Activated naive CD4-positive, alpha-beta T cell treated with anti-CD3 and anti-CD28 coated beads, Interleukin-2, amount 50 U/mL, for 16 hours (primary cell): ENCODE measurements at regions not wholly inside any gene's neighbourhood (a gene's known extent, or its start where the extent isn't known, plus 50 kb on each side); places are given as distances from the start of the nearest gene placed in this dataset.

Experiments used
- DNase-seq: peaks from one replicate; pipeline ENCODE4 v3.0.0-alpha.2; 2020

DNA sequence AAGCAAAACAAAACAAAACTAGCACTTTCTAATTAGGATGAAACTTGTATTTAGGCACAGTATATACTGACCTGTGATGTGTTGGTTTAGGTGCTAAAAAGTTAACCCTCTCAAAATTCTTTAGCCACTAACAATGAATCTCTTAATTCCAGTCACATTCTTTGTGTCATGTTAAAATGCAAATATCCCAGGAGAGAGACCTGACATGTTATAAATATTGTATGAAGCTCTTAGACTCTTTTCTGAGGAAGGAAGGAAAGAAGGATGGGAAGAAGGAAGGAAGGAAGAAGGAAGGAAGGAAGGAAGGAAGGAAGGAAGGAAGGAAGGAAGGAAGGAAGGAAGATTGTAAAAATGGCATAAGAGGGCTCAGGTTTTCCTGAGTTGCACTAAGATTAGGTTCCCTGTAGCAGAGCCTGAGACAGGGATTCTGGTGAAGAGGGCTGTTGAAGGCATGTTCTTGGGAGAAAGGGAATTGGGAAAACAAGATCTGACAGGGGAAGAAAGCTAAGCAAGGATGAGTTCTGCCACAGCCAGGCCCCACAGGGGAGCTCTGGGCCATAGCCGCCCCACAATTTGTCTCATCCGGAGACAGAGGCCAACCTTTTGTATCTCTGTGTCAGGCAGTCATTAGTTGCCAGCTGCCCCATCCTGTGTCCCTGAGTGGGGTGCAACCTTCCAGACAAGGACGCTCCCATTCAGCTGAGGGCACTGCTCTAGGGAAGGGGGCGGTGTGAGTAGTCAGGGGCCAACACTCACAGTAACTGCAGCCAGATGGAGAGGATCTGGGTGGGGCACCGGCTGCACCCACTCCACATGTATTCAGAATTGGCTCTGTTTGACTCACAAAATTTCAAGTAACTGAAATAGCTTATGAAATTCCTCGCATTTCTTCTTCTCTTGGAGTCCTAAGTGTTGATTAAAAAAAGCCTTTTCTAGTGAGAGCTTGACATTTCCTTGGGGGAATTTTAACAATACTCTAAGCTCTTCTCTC is 189.3 kb upstream of the ARG1 start:
- no peak for DNase-seq

DNA sequence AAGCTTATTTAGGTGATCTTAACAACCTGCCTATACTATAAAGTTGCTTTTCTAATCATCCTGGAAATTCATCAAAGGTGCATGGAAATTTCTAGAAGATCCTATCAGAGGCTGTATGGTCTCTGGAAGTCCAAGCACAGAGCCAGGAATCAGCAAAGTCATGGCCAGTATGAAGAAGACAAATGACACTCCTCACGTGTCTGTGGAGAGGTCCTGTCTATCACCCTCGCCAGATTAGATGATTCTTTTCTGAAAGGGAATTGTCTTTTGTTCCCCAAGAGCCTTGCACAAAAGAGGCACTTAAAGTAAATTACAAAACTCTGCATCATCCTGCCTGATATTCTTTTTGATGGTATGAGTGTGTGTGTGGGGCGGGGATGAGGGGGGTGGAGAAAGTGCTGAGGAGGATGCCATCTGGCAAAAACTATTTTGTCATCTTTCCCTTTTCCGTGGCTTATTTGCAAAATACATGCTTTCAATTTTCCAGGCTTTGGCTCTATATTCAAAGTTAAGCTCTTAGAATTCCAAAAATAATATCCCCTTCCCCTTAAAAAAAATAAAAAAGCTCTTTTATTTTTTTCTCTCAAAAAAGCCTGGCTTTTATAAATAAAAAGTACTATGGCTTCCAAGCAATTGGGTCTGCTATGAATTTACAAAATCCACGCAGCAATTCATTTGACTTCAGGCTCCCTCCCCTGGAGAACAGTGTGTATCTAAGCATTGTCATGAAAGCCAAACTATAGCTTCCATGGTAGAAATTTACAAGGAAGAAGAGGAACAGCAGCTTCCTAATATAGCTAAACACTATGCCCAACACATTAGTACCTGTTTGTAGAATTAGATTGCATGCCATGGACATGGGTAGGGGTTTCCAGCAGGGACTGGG is 185.2 kb upstream of the ARG1 start:
- DNase-seq, result no peak

DNA sequence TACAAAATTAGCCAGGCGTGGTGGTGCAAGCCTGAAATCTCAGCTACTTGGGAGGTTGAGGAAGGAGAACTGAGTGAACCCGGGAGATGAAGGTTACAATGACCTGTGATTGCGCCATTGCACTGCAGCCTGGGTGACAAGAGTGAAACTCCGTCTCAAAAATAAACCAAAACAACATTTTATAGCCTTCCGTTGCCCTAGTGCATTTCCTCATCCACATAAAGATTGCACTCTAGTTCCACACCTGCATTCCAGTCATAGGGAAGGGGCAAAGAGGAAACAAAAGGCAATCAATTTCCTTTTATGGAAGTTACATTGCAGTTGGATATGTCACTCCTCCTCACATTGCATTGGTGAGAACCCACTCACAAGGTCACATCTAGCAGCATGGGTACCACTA is 182.7 kb upstream of the ARG1 start:
- DNase-seq, result no peak

DNA sequence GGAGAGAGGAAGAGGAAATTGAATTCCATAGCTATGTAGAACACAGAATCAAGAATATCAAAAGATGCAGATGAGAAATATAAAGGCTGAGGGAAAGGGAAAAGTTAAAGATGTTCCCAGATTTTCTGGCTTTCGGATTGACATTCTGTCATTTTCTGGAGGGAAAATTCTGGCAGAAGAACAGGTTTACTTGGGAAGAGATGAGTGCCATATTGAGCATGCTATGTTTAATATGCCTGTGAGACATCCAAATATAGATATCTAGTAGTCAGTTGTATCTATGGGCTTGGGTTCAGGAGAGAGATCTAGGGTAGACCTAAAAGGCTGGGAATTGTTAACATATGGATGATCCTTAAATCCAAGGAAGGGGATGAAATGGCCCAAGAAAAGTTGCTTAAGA is 181.9 kb upstream of the ARG1 start:
- no peak for DNase-seq

DNA sequence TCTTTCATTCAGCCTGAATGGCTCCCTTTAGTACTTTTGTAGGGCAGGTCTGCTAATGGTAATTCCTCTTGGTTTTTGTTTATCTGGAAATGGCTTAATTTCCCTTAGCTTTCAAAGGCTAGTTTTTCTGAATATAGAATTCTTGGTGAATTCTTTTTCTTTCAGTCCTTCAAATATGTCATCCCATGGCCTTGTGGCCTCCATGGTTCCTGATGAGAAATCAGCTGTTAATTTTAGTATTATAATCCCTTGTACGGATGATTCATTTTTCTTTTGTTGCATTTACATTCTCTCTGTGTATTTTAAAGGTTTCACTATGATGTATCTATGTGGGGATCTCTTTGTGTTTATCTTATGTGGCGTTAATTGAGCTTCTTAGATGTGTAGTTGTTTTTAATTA is 179.6 kb upstream of the ARG1 start:
- no peak for DNase-seq

DNA sequence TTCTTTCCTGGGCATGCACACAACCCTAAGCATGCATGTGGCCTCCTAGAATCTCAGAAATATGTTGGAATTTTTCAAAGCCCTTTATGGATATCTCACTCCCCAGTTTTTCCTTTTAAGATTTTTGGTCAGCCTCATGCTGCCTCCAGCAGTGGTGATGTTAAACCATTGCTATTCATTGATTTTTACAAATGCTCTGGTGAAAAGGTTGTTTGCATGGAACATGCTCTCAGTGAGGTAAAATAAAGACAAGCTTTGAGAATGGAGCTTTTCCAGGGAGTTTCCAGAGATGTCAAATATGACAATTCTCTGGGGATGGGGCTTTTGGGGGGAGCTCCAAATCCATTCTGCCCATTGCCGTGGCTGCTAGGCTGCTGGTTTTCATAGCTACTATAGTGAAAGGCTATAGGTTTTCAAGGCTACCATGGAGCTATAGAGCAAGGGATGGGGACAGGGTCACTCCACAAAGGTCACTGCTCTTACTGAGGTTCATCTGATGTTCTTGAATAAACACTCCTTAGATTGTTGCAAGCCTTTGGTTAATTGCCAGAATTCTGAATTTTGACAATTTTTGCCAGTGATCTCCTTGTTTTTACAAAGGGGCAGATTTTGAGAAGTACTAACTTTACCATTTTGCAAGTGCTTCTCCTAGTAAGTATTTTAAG is 178.1 kb upstream of the ARG1 start:
- no peak for DNase-seq

DNA sequence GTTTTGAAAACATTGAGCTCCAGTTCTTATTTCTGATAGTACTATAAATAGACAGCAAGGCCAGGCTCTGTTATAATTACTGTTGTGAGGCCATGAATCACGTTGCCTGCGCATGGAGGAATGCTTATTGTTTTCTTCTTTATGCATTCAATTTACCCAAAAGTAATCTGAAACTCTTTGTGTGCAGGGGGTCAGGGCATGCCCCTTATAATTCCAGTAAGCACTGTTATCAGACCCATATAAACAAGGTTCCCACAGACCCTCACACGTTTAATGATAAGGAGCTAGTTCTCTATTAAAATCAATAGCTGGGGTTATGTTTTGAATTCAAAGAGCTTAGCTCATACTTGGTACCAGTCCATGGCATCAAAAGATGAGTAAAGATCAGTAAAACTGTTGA is 174.8 kb upstream of the ARG1 start:
- no peak for DNase-seq

DNA sequence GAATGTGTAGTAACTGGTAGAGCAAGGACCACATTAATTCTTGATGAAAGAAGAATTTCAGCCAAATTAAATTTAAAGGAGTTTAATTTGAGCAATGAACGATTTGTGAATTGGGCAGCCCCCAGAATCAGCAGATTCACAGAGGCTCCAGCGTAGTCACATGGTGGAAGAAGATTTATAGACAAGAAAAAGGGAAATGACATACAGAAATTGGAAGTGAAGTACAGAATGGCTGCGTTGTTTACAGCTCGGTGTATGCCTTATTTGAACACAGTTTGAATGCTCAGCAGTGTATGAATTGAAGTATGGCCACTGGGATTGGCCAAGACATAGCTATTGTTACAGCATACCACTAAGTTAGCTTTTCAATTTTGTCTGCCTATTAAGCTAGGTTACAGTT is 173.6 kb upstream of the ARG1 start:
- DNase-seq, result no peak

DNA sequence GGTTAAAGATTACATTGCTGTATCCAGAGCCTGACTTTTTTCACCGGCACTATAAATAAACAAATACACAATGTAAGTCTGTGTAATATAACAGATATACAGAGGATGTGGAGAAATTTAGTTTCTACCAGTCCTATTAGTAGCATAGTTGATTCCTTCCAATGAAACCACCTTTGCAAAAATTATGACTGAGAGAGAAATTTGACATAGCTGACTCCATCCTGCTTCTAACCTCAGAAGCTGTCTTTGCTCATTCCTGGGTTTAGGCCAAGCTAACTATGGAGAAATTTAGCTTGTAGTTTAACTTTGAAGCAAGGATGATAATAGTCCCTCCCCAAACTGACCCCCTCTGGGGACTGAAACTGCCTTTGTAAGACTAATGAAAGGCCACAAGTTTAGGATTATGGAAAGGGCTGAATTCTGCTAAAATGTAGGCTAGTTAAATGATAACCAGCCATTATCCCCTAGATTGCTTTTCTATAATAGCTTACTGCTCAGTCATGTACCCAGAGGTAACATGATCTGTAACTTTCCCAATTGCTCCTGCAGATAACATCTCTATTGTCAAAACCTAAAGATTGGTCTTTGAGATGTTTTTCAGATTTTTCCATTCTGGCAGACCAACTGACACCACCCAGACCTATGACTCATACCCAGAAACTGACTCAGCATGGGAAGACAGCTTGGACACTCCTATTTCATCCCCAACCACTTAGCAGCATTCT is 172.8 kb upstream of the ARG1 start:
- no peak for DNase-seq

DNA sequence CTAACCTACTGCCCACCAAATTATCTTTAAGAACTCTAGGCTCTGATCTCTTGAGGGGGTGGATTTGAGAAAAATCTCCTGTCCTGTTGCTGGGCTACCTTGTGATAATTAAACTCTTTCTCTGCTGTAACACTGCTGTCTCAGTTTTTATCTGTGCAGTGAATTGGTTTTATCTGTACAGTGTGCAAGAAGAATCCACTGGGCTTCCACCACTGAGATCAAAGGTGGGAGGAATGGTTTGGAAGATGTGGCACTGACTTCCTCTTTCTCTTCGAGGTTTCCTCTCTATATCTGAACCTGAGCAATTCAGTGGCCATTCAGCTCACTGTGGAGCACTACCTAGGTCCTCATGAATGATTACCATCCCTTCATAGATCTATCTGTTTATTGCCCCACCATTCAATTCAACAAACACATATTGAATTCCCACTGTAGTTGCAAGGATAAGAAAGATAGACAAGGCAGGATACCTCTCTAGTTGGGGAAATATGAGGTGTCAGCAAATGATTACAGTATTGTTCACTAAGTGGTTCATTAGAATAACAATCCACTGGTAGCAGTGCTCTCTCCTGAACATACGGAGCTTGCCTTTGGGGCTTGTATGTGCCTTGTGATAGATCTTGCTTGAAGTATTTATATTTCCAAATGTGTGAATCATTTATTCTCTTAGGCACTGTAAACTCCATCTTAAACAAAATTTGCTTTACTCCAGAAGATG is 172.1 kb upstream of the ARG1 start:
- DNase-seq, result no peak

DNA sequence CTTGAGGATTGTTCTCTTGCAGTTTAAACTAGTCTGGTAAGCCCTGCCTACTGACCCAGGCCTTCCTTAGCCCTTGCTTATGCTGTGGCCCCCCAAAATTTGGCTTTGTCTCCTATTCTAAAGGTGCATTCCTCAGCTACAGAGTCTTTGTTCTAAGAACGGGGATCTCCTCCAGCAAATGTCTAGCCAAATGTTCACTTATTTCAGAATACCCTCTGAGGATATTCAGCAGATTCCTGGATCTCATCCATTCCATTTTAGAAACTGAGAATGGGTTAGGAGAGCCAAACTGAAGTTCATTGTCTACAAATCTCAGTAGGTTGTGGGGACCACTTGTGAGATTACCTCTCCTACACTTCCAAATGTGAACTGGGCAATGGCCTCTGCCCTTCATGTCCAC is 164.2 kb upstream of the ARG1 start:
- no peak for DNase-seq

DNA sequence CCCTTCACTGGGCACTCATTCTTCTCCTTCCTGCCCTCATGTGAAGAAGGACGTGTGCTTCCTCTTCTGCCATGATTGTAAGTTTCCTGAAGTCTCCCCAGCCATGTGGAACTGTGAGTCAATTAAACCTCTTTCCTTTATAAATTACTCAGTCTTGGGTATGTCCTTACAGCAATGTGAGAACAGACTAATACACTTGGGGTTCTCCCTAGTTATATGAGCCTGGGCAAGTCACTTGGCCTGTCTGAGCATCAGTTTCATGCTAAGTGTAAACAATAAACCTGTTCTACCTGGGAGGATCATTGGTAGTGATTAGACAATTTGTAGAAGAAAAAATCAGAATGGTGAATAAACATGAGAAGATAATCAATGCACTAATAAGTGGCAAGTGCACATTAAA is 162.2 kb upstream of the ARG1 start:
- DNase-seq, result no peak

DNA sequence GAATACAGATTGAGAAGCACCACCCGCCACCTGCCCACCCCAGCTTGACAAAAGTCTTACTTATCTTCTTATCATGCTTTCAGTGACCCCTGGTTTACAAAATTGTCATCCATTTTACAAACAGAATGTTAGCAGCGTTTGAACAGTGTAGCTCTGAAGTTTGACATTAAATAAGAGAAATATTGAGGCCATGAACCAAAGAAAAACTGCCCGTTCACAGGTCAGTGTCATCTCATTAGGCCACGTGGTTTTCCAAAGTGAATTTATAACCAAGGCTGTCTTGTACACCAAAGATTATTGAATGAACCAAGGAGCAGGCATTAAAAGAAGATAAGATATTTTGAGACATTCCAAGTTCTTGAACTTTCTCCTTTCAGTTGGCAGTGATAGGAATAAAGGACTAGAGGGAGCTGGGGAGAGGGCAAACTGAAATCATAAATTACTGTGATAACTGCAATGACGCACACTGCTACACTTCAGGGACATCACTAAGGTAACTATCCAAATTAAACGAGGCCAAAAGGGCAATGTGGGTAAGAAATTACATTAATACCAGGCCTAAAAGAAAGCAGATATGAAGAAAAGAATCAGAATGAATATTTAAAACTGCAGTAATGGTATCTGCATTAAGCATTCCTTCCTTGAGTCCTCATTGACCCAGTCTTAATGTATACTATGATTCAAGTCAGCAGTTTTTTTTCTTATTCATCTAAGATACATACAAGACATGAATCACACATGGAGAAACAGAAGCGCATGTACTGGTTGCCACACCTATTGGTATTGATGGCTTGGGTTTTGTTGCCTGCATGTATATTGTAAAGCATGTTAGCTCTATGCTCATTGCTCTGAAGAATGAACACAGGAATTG is 159.8 kb upstream of the ARG1 start:
- DNase-seq, result no peak

DNA sequence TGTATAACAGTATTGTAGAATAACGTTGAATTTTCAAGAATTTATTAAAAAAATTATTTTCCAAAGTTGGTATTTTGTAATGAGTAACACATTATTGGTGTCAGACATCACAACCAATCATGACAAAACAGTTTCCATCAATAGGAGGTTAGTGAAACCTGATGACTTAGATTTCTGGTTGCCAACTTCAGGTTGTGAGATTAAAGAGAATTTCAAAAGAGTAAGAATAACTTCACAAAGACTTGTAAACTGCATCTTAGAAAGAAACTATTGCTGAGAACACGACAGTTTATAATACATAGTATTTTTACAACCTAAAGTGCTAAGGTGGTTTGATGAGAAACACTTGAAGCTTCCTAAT is 159.2 kb upstream of the ARG1 start:
- DNase-seq, result no peak

DNA sequence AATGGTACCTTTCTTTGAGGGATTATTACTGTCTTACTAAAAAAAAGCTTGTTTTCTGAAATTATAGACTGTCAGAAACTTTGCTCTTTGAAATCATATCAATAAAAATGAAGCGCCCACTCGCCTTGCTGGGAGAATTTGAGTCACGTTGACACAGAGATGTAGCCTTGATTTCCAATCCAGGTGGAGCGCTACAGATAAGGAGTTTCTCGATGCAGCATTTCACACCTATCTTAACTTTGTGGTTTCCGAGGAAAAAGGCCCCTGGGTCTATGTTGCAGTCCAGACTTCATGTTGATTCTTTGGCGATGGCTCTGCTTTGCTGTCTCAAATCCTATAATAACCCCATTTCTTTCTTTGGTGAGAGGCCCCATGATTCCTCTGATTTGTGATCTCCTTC is 158.1 kb upstream of the ARG1 start:
- DNase-seq, result peak; percentile 16

DNA sequence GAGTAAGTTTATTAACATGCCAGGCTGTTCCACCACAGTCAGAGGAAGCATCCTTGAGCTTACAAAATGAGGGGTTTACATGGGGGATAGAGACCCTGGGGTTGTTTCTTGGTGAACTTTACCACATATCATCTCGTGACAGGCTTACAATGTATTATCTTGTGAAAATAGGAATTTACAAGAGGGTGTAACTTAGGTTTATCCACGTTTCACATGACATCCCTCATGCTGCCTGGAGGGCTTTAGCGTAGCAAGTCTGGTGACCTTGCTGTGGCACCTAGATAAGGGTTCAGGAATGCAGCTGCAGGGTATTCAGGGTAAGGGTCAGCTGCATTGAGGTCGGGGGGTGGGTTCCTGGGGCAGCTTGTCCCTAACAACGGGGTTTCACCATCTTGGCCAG is 154.6 kb upstream of the ARG1 start:
- DNase-seq, result no peak

DNA sequence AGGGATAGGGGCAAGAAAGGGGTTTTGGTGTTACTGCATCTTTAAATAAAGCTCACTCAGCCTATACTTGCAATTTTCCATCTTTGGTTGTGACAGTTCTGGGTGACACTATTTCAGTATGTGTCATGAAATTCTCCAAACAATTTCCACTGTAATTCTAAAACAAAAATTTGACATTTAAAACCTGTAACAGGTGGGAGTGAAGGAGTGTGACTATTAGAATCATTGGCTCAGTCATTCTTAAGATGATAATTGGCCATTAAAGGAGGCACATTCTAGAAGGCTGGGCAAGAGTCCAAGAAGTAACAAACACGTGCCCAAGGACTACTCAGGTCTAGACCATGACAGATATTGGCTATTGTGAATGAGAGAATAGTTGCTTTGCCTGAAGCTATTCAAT is 153.3 kb upstream of the ARG1 start:
- DNase-seq, result no peak

DNA sequence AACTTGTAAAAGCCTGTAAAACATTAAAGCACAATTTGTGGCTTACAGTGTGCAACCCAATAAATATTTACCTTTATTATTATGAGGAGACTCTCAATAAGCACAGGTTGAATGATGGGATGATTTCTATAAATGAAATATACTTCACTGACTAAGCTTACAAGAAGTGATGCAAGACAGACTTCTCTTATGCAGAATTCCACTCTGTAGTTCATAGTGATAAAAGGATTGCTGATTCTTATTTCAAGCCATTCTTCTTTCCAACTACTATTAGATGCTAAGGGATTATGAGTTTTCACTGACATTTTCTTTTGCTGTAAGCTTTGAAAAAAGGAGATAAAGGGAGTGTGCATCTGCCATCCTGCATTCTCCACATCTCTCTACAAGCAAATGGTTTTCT is 149.0 kb upstream of the ARG1 start:
- DNase-seq, result no peak

DNA sequence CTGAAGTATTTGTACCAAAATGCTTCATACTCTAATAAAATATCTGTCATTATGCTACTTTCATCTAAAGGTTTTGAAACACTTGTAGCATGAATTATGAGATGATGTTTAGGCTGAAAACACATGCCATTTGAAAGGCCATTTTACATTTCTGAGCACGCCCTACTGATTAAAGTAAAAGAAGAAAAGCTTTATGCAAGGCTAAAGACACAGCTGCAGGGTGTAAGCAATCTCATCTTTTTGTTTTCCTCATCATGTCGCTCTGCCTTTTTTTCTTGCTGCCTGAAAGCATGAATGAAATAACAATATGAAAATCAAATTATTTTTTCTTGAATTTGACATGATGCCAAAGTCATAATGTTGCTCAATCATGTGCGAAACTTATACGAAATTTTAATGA is 148.6 kb upstream of the ARG1 start:
- DNase-seq, result no peak

DNA sequence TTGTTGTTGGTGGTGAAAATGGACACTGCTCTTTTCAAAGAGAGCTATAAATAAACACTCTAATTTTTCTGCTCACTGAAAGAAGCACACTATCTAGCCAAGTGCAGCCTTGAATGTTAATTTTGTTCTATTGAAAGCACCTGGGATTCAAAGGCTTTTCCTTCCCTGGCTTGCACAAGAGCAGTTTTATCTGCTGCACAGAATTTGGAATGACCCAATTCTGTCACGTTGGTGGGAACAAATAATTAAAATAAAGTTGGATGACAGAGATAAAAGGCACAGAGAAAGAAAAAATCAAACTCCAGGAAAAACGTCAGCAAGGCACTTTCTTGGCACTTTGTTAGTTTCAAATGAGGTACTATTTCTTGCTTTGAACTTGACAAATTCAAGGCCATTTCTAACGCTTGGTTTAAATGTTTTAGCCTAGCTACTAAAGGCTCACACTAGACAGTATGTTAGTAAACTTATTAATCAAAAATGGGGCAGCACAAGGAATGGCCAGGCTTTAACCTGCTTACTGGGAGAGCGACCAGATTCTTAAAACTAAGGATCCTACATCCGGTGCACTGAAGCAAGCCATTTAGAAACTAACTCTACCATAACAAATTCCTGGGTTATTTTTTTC is 145.5 kb upstream of the ARG1 start:
- DNase-seq, result no peak

DNA sequence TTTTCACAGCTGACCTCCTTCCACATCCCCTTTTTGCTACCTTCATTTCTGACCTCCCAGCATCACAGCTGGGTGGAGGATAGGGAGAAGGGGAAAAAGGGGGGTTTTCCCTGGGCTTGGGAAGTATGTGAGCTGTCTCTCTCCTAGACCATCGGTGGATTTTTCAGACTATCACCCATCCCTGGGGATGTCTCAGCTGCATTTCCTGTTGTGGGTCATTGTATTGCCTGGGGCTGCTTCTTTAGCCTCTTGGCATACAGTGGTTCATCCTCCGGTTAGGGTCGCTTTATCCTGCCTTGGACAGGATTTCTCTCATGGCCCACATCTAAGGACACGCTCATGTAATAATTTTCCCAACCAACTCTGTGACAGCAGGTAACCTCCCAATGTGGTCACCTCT is 142.5 kb upstream of the ARG1 start:
- no peak for DNase-seq
